Hepatic stellate cell (primary cell): ENCODE measurements at regions not wholly inside any gene's neighbourhood (a gene's known extent, or its start where the extent isn't known, plus 50 kb on each side); places are given as distances from the start of the nearest gene placed in this dataset.

ENCODE experiments used
- DNase-seq: peaks from one replicate; pipeline ENCODE4 v3.0.0; 2011; ENCODE audit warnings: low spot score

DNA sequence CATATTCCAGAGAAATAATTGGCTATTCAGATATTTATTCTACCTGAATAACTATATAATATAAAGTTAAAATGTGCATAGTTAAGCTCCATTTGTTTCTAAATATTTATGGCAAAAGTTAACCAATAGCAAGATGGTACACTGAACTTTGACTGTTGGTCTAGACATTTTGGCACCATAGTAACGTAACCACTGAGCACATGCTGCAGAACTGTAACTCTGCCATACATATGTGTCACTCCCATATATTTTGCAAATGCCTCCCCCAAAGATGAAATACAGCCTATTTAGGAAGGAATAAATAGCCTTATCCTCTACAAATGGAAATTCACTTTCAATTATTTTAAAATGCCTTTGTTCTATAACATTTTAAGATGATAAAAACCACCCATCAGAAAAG is 424.9 kb downstream of the CENPC start:
- DNase-seq, result no peak

DNA sequence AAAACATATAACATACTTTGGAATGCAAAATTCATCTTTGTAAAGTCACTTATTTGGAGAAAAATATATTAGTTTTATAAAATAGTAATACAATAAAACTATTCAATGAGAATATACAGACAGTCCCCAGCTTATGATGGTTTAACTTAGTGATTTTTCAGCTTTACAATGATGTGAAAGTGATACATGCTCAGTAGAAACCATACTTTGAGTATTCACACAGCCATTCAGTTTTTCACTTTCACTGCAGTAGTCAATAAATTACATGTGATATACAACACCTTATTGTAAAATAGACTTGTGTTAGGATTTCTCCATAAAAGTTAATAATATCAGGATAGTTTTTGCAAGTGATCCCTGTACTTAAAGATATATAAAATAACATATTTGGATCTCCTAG is 436.0 kb downstream of the CENPC start:
- no peak for DNase-seq

- no peak for DNase-seq
These were observed 438.3 kb downstream of the CENPC start for GRCh38 chr4:67106861-67107460.

DNA sequence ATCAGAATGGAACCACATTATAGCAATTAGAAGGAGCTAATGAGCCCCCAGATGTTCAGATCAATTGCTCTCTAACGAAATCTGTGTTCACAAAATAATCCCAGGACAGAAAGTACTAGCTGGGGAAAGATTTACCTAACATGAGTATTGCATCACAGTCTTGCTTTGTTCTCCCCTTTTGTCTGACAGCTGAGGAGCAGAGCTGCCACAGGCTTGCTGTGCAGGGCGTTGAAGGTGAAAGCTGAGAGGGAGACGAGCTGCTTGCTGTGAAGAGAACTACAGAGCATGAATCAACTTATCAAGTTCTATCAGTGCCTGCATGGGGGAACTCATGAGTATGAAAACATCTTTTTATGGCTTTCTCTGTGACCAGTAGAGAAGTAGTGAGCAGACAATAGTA is 441.2 kb downstream of the CENPC start:
- DNase-seq, result no peak

DNA sequence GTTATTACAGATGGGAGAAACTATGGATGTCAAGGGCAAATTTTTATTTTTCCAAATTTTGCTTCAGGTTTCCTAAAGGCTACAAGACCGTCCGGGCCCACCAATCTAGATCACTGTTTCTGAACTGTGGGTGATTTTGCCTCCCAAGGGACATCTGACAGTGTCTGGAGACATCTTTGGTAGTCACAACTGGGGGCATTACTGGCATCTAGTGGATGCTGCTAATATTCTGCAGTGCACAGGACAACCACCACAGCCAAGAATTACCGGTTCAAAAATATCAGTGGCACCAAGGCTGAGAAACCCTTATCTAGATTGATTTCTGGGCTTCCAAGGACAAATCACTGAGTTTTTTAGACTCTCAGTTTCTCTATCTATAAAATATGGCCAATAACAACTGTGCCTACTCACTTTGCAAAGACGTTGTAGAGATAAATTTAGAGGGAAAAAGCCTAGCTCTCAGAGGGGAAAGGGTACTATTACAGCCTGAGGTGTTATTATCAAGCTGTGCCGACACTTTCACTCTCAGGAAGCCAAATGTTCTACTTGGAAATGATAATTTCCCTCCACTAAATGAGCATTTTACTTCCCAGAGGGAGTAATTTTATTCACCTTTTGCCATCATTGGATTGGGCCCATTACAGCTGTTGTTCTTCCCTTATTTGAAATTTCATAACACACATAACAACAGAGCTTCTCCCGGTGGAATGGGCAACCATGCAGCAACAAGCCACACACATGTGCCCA is 442.1 kb downstream of the CENPC start:
- DNase-seq, result no peak

GRCh38 chr4:67101612-67102011 is 443.7 kb downstream of the CENPC start:
- DNase-seq, result no peak

DNA sequence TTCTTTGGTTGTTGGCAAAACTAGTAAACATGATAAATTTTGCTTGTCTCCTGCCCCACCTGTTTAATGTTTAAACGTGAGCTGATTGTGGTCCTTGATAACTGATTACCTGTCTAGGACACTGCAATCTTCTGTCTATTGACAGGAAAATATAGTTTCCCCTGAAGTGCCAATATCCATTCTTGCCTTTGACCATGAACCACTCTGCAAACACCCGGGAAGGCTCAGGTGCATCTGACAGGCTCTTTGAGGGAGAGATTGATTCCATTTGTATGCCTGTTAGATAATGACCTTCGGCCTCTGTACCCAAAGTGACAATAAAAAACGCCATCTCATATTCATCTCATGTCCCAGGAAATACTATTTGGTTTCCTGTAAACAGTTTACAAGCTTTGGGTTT is 453.0 kb downstream of the CENPC start:
- no peak for DNase-seq

DNA sequence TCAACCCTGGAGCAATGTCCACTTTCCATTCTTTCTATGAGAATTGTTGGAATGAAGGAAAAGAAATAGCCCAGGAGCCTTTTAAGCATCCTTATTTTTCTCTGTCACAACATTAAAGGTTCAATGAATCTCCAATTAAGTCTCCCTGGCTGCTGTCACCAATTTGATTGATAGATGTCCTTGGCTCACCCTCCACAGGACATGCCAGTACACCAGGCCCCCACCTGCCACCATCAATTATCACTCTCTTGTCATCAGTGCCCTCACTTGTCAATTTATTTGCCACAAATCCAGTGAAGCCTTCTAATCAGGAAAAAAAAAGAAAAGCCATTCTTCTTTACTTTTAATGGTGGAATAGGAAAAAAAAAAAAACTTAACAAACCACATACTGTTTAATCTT is 453.6 kb downstream of the CENPC start:
- DNase-seq, result no peak

DNA sequence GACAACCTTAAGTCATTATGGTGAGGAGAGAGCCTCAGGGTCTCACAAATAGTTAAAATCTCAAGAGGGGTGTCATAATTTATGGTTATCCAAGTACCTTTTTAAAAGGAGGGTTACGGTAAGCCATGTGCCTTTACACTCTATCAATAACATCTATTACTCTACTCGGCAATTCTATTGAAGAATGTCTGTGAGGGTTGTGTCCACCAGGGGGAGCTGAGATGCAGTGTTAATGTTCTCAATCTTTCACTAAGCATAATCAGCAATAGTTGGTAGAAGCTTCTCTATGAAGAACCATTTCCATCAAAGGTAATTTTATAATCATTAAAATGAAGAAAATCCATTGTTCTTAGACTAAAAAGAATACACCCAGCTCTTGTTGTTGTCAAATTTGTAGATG is 457.4 kb downstream of the CENPC start:
- no peak for DNase-seq

- no peak for DNase-seq
These were observed 460.5 kb downstream of the CENPC start for GRCh38 chr4:67084783-67085182.

GRCh38 chr4:67083496-67083895 is 461.8 kb downstream of the CENPC start:
- DNase-seq, result no peak

GRCh38 chr4:67082746-67083145 is 462.6 kb downstream of the CENPC start:
- no peak for DNase-seq

GRCh38 chr4:67080046-67080557 is 465.2 kb downstream of the CENPC start:
- DNase-seq, result no peak

- DNase-seq, result no peak
These were observed 473.7 kb downstream of the CENPC start for GRCh38 chr4:67071641-67072040.

DNA sequence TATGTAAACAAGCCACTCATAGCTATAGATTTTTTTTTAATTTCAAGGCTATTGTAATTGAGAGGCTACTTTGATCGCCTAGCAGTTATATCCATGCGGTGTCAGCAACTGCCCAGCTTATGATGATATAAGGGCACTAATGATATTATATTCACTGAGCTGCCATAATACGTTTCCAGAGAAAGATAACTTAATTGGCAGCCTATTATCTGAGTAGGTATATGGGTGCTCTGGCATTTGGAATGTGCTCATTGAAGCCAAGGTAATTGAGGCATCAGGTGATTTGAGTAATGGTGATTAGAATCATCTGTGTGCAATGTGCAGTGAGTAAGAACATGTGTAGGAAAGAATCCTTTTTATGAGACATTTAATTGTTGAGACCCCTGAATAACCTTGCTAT is 490.0 kb downstream of the CENPC start:
- DNase-seq, result no peak

GRCh38 chr4:67054896-67055295 is 490.4 kb downstream of the CENPC start:
- no peak for DNase-seq

DNA sequence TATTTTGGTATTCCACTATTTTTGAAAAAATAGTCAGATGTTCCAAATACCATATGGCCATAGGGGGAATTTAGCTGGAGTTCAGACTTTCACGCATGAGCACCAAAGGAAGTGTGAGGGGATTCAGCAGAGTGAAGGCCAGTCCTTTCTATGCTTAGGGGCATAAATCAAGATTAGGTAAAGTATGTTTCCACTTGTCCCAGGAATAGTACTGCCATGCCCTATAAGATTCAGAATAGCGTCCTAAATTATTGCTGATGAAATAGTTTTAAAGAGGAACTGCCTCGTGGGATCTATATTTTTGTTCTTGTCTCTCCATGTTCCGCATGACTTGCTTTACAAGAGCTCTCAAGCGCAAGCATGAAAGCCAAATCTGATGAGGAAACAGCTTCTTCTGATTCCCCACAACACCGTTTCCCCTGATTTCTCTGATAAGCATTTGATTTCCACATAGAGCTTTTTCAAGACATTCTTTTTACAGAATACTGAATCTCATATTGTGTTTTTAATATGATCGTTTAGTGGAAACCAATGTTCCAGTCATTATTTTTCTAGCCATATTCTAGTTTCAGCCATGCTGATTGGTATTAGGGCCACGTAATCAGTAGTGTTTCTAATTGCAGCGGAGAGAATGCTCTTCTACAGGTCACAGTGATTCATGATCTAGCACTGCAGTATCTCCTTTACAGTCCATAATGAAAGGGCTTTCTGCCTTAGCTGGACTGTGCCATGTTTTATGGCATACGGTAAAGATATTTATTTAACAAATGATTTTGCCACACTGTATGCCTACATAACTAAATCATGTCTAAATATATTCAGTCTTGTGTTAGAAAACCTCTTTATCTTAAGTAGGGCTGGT is 492.3 kb downstream of the CENPC start:
- DNase-seq, result no peak

GRCh38 chr4:67051000-67051789 is 494.1 kb downstream of the CENPC start:
- no peak for DNase-seq

DNA sequence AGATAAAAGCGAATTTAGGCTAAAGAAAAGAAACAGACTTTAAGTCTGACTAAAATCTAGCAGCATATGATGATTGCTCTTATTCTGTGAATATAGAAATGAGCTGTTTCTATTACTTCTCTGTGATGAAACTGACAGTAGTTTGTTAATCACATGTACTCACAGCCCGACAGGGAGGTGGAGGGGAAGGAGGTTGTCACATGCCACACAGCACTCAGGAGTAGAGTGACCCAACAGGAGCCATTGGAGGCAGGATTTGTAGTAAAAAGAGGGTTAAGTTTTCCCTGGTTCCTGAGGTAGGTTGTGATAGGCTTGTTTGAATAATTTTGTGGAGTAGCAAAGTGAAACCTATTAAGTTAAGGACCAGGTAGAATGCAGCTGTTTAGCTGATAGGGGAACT is 495.9 kb downstream of the CENPC start:
- no peak for DNase-seq

- no peak for DNase-seq
These were observed 496.8 kb downstream of the CENPC start for GRCh38 chr4:67048530-67048929.

- no peak for DNase-seq
These were observed 505.0 kb downstream of the CENPC start for GRCh38 chr4:67040315-67040714.

DNA sequence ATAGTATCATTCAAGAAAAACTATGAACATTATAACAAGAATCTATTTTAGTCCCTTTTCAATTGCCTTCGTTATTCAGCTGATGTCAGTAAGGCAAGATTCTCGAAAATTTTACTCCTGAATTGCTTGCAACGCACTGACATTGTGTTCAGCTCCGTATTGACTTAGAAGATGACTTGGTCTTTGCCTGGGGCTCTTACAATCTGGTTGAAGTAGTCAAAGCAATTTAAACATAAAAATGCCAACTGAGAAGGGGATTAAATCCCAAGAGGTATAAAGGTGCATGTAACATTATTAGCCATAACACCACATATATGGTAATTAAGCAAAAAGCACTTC is 507.1 kb downstream of the CENPC start:
- DNase-seq, result no peak
